ENCODE measurements at regions not wholly inside any gene's neighbourhood (a gene's known extent, or its start where the extent isn't known, plus 50 kb on each side); places are given as distances from the start of the nearest gene placed in this dataset. TPM values are rescaled to one million over a fixed set of nuclear protein-coding genes. Genes with fewer than 3 reads are reported as not detected.

GRCh38 chr5:100974082-100974481 lies 71.0 kb upstream of the ST8SIA4 start:
- no peak overlapping the region for H3K23ac ChIP-seq (ENCODE audit: low read length)
- no CpG with 5 or more reads among the region's 3 CpGs for WGBS (ENCODE audit: extremely low coverage, insufficient coverage, low lambda C conversion rate)

DNA sequence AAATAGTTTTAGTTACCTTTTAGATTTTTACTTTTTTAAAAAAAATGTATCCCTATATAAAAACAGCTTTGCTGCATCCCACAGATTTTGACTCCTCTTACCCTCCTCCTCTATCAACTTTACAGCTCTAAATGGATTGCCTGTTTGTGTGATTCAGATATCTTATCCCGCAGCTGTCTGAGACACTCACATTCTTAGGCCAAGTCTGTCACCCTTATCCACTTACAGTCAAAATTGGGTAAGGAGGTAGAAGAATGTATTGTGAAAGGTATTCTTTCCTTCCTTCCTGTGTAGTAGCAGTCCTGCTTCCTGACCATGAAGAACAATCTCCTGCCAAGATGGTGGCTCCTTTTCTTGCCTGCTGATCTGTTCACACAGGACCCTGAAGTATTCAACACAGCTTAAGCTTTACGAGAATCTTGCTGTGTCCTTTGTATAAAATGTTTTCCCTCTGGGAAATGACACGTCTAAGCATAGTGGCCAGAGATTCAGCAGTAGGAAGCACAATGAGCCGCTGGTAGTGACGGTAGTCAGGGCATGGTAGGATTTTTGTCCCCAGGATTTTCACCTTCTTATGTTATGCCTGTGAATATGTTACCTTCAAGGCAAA lies 67.7 kb upstream of the ST8SIA4 start:
- Histone ChIP-seq H4K8ac (ENCODE audit: low read depth, low read length) (no peak overlapping the region), H3K18ac (ENCODE audit: low read length) (no peak overlapping the region), H2AK5ac (ENCODE audit: low read length) (no peak overlapping the region), H3K9ac (ENCODE audit: low read length) (no peak overlapping the region), H3K79me1 (ENCODE audit: low read length) (no peaks in the 10 kb centered on the region), H3K4ac (ENCODE audit: low read depth, low read length) (peak overlapping the region; percentile 52), H3K4me2 (ENCODE audit: low read length) (no peak overlapping the region), H3K36me3 (ENCODE audit: control insufficient read depth, insufficient read depth, low read length) (no peaks in the 10 kb centered on the region), H3K79me2 (ENCODE audit: control insufficient read depth, insufficient read depth, low read length) (no peaks in the 10 kb centered on the region), H3K27ac (ENCODE audit: low read depth, low read length) (peak overlapping the region; percentile 81), H4K5ac (ENCODE audit: low read length) (no peak overlapping the region), H2BK15ac (replicated peaks; ENCODE audit: low read depth) (no peak overlapping the region), H2BK120ac (ENCODE audit: low read depth, low read length) (no peak overlapping the region), H3K27me3 (ENCODE audit: insufficient read depth, low read length, poor library complexity) (no peaks in the 10 kb centered on the region), H3K4me3 (ENCODE audit: low read length) (no peak overlapping the region), H3K56ac (ENCODE audit: low read length) (peak overlapping the region; percentile 3), H2BK5ac (ENCODE audit: low read length) (peak overlapping the region; percentile 67), H3K4me1 (ENCODE audit: control insufficient read depth, low read depth, low read length) (peaks cover 2% of the 10 kb centered on the region), H3K23ac (ENCODE audit: low read length) (no peak overlapping the region)
- no CpG with 5 or more reads among the region's 5 CpGs for WGBS (ENCODE audit: extremely low coverage, insufficient coverage, low lambda C conversion rate)
- peak; percentile 94 for DNase-seq

More at GRCh38 chr5:100974082-100974481, 71.0 kb upstream of the ST8SIA4 start:
- H4K8ac ChIP-seq (ENCODE audit: low read depth, low read length), result no peak overlapping the region
- H2BK120ac ChIP-seq (ENCODE audit: low read depth, low read length), result no peak overlapping the region
- H3K4me3 ChIP-seq (ENCODE audit: low read length), result no peak overlapping the region
- no peak overlapping the region for H3K18ac ChIP-seq (ENCODE audit: low read length)
- no peaks in the 10 kb centered on the region for H3K79me1 ChIP-seq (ENCODE audit: low read length)
- H3K9ac ChIP-seq (ENCODE audit: low read length), result no peak overlapping the region
- DNase-seq, result no peak
- H2BK15ac ChIP-seq (replicated peaks; ENCODE audit: low read depth), result no peak overlapping the region
- no peak overlapping the region for H3K27ac ChIP-seq (ENCODE audit: low read depth, low read length)
- peaks cover 2% of the 10 kb centered on the region for H3K4me1 ChIP-seq (ENCODE audit: control insufficient read depth, low read depth, low read length)
- no peaks in the 10 kb centered on the region for H3K79me2 ChIP-seq (ENCODE audit: control insufficient read depth, insufficient read depth, low read length)
- H3K36me3 ChIP-seq (ENCODE audit: control insufficient read depth, insufficient read depth, low read length), result no peaks in the 10 kb centered on the region
- H3K27me3 ChIP-seq (ENCODE audit: insufficient read depth, low read length, poor library complexity), result no peaks in the 10 kb centered on the region
- H4K5ac ChIP-seq (ENCODE audit: low read length), result no peak overlapping the region
- no peak overlapping the region for H3K4me2 ChIP-seq (ENCODE audit: low read length)
- no peak overlapping the region for H3K56ac ChIP-seq (ENCODE audit: low read length)
- H2AK5ac ChIP-seq (ENCODE audit: low read length), result no peak overlapping the region
- H2BK5ac ChIP-seq (ENCODE audit: low read length), result no peak overlapping the region
- no peak overlapping the region for H3K4ac ChIP-seq (ENCODE audit: low read depth, low read length)

DNA sequence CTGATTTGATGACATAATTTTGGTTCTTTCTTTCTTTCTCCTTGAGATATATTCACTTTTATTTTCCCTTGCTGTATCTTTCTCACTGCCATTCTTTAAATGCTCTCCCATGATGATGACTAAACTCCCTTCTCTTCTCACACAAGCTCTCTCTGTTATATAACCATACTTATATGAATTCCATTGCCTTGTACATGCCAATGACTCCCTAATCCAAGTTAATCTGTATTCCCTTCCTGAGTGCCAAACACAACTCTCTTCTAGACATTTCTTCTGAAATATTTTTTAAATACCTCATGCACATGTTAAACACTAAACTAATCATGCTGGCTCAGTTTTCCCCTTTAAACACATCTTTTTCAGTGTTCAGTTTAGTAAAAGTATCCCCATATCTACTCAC lies 62.2 kb upstream of the ST8SIA4 start:
- no peaks in the 10 kb centered on the region for H3K27me3 ChIP-seq (ENCODE audit: insufficient read depth, low read length, poor library complexity)
- H3K18ac ChIP-seq (ENCODE audit: low read length), result no peak overlapping the region
- DNase-seq, result no peak
- no peak overlapping the region for H3K4ac ChIP-seq (ENCODE audit: low read depth, low read length)
- no peaks in the 10 kb centered on the region for H3K79me2 ChIP-seq (ENCODE audit: control insufficient read depth, insufficient read depth, low read length)
- H2BK120ac ChIP-seq (ENCODE audit: low read depth, low read length), result no peak overlapping the region
- no peaks in the 10 kb centered on the region for H3K79me1 ChIP-seq (ENCODE audit: low read length)
- H3K27ac ChIP-seq (ENCODE audit: low read depth, low read length), result no peak overlapping the region
- H2BK15ac ChIP-seq (replicated peaks; ENCODE audit: low read depth), result no peak overlapping the region
- no peaks in the 10 kb centered on the region for H3K36me3 ChIP-seq (ENCODE audit: control insufficient read depth, insufficient read depth, low read length)
- no peak overlapping the region for H2AK5ac ChIP-seq (ENCODE audit: low read length)
- H3K4me2 ChIP-seq (ENCODE audit: low read length), result no peak overlapping the region
- no peak overlapping the region for H3K56ac ChIP-seq (ENCODE audit: low read length)
- no peak overlapping the region for H4K5ac ChIP-seq (ENCODE audit: low read length)
- H3K23ac ChIP-seq (ENCODE audit: low read length), result no peak overlapping the region
- H3K9ac ChIP-seq (ENCODE audit: low read length), result no peak overlapping the region
- H2BK5ac ChIP-seq (ENCODE audit: low read length), result no peak overlapping the region
- no peak overlapping the region for H3K4me3 ChIP-seq (ENCODE audit: low read length)
- no peak overlapping the region for H4K8ac ChIP-seq (ENCODE audit: low read depth, low read length)
- H3K4me1 ChIP-seq (ENCODE audit: control insufficient read depth, low read depth, low read length), result no peaks in the 10 kb centered on the region

Small RNAs in the stretch of these regions (small RNA-seq; reads per million reads assigned to genes)
- gene RN7SL802P (ENCODE audit: insufficient read depth) (not detected), gene RNA5SP188 (ENCODE audit: insufficient read depth) (not detected)

Data from mesendoderm (in vitro differentiated cells).